K562 (cell line): ENCODE measurements at regions not wholly inside any gene's neighbourhood (a gene's known extent, or its start where the extent isn't known, plus 50 kb on each side); places are given as distances from the start of the nearest gene placed in this dataset.

Source experiments
- ATAC-seq: fragments of 200-7000 bp; cut with Tn5 transposase; 3 replicates; pipeline ENCODE4 v1.9.1; 2020; ENCODE audit warnings: moderate library complexity
- BruUV-seq: library from RNA; stranded (reverse); fragments of 400-500 nt; replicated peaks from 2 replicates; lab custom pipeline; 2021; lab: Mats Ljungman, UMichigan
- CTCF ChIA-PET: fragments of 300-600 bp; formaldehyde crosslinking; extraction: SDS; loops from one replicate; lab custom pipeline; 2021; ENCODE audit warnings: low intra/inter-chr PET ratio; lab: Yijun Ruan, JAX
- POLR2A ChIA-PET: fragments of 300-600, 350-650 bp; sonication (Branson Sonifier 250); formaldehyde crosslinking; extraction: SDS; loops from one replicate; lab custom pipeline; 2021; ENCODE audit warnings: antibody characterized with exemption, inconsistent platforms; lab: Yijun Ruan, JAX
- DNase-seq, 4 experiments: peaks; one replicate each; pipeline versions ENCODE4 v3.0.0 to v3.0.0-alpha.2; 2011 to 2018; ENCODE audit warnings: low spot score in 3 of 4, mixed read lengths in 3 of 4; ENCODE audit errors: extremely low read depth in 1 of 4
- FAIRE-seq: peaks from 2 replicates; lab custom pipeline; 2011; peaks lifted over from hg19 to GRCh38; lab: Jason Lieb, UNC
- H2AFZ ChIP-seq: 2 replicates; pipeline ENCODE4 v1.6.0; 2011; ENCODE audit warnings: low read depth, low read length, control low read depth, inconsistent platforms
- H3K27ac ChIP-seq: fragments of 200-600 bp; 3 replicates; pipeline ENCODE4 v1.8.0; 2011; ENCODE audit warnings: low read depth, mild to moderate bottlenecking, control low read depth, inconsistent platforms, low read length, moderate library complexity, mixed read lengths; ENCODE audit errors: extremely low read depth
- H3K27me3 ChIP-seq, 2 experiments: fragments of 300-600 bp in 1 of 2; 2 replicates in 1 of 2; 3 replicates in 1 of 2; pipeline versions ENCODE4 v1.6.0 to v1.8.0; 2011; ENCODE audit warnings: inconsistent platforms in 2 of 2, low read length in 2 of 2, mild to moderate bottlenecking in 1 of 2, mixed read lengths in 1 of 2, moderate library complexity in 1 of 2; ENCODE audit not compliant: control insufficient read depth in 2 of 2, insufficient read depth in 2 of 2
- H3K36me3 ChIP-seq: fragments of 300-600 bp; 3 replicates; pipeline ENCODE4 v1.8.0; 2011; ENCODE audit warnings: mild to moderate bottlenecking, low read length, inconsistent platforms; ENCODE audit not compliant: control insufficient read depth, insufficient read depth
- H3K4me1 ChIP-seq, 2 experiments: fragments of 200-600 bp in 1 of 2; replicated peaks in 1 of 2; 2 replicates in 1 of 2; 3 replicates in 1 of 2; pipeline versions ENCODE4 v1.5.1 to v1.8.0; 2011; ENCODE audit warnings: inconsistent platforms in 2 of 2, low read length in 2 of 2, mild to moderate bottlenecking in 1 of 2, mixed read lengths in 1 of 2, moderate library complexity in 1 of 2; ENCODE audit not compliant: control insufficient read depth in 2 of 2, insufficient read depth in 2 of 2
- H3K4me2 ChIP-seq: 2 replicates; pipeline ENCODE4 v1.6.1; 2011; ENCODE audit warnings: low read length, control low read depth, inconsistent platforms, mixed read lengths; ENCODE audit not compliant: insufficient read depth
- H3K4me3 ChIP-seq: fragments of 200-600 bp; sonication (generic), shearing (Covaris generic); 2 replicates; pipeline ENCODE4 v1.5.1; 2016; ENCODE audit warnings: control low read depth, inconsistent platforms
- H3K79me2 ChIP-seq: fragments of 200-600 bp; 3 replicates; pipeline ENCODE4 v1.8.0; 2011; ENCODE audit warnings: low read length, inconsistent platforms; ENCODE audit not compliant: control insufficient read depth, insufficient read depth
- H3K9ac ChIP-seq, 2 experiments: 2 replicates each; pipeline versions ENCODE4 v1.6.0 to v1.6.1; 2011; ENCODE audit warnings: low read depth in 2 of 2, low read length in 2 of 2, control low read depth in 1 of 2, inconsistent platforms in 1 of 2, mild to moderate bottlenecking in 1 of 2, mixed read lengths in 1 of 2; ENCODE audit not compliant: insufficient read depth in 1 of 2
- H3K9me1 ChIP-seq: one replicate; pipeline ENCODE4 v1.6.0; 2011; ENCODE audit warnings: inconsistent platforms, mild to moderate bottlenecking, low read length, moderate library complexity; ENCODE audit not compliant: control insufficient read depth, insufficient read depth
- H3K9me3 ChIP-seq: replicated peaks from 2 replicates; pipeline ENCODE4 v1.5.1; 2011; ENCODE audit warnings: low read depth, low read length, inconsistent platforms; ENCODE audit not compliant: control insufficient read depth, insufficient read depth
- H4K20me1 ChIP-seq: replicated peaks from 2 replicates; pipeline ENCODE4 v1.6.1; 2011; ENCODE audit warnings: low read length, inconsistent platforms, mixed read lengths; ENCODE audit not compliant: control insufficient read depth, insufficient read depth
- BRD4 ChIP-seq: fragments of 200-600 bp; sonication (generic); IDR thresholded peaks from 2 replicates; pipeline ENCODE4 v1.6.1; 2017; ENCODE audit warnings: inconsistent platforms
- DIDO1 ChIP-seq: fragments of 450-650 bp; IDR thresholded peaks from 2 replicates; pipeline ENCODE4 v1.6.1; 2016; ENCODE audit warnings: low read depth, missing biosample characterization, missing genetic modification characterization
- GTF2F1 ChIP-seq: IDR thresholded peaks from 2 replicates; pipeline ENCODE4 v1.6.1; 2011; ENCODE audit warnings: low read depth, low read length, improper control_type of control experiment
- IRF1 ChIP-seq: sonication (generic); formaldehyde crosslinking; IDR thresholded peaks from 2 replicates; pipeline ENCODE4 v1.8.0; 2022; ENCODE audit warnings: missing genetic modification reagents, mild to moderate bottlenecking, borderline replicate concordance
- IRF2 ChIP-seq: sonication (generic); formaldehyde crosslinking; IDR thresholded peaks from 2 replicates; pipeline ENCODE4 v1.8.1; 2022; ENCODE audit warnings: mild to moderate bottlenecking, missing genetic modification reagents
- MLX ChIP-seq, 2 experiments: fragments of 450-650 bp in 1 of 2; sonication (generic) in 1 of 2; formaldehyde crosslinking; conservative IDR thresholded peaks; 2 replicates each; pipeline versions ENCODE4 v1.4.0 to v1.8.1; 2020 to 2022; ENCODE audit warnings: mild to moderate bottlenecking in 1 of 2, missing genetic modification reagents in 1 of 2
- NFIC ChIP-seq: fragments of 450-650 bp; IDR thresholded peaks from 2 replicates; pipeline ENCODE4 v1.6.1; 2017; ENCODE audit warnings: mild to moderate bottlenecking, inconsistent platforms
- NFYB ChIP-seq: IDR thresholded peaks from 2 replicates; pipeline ENCODE4 v1.6.1; 2011; ENCODE audit warnings: mild to moderate bottlenecking, moderate library complexity; ENCODE audit not compliant: insufficient read length; ENCODE audit errors: extremely low read depth
- PREB ChIP-seq: sonication (generic); formaldehyde crosslinking; IDR thresholded peaks from 2 replicates; pipeline ENCODE4 v1.8.1; 2023; ENCODE audit warnings: mild to moderate bottlenecking, missing genetic modification reagents
- RBBP5 ChIP-seq: fragments of 200-600 bp; sonication (generic); IDR thresholded peaks from 2 replicates; pipeline ENCODE4 v1.6.1; 2012; ENCODE audit warnings: borderline replicate concordance, mild to moderate bottlenecking, low read length, control low read depth, inconsistent platforms; ENCODE audit not compliant: insufficient read depth, poor library complexity, severe bottlenecking
- TCF7 ChIP-seq: sonication (generic); IDR thresholded peaks from 2 replicates; pipeline ENCODE4 v1.6.1; 2016; ENCODE audit warnings: antibody characterized with exemption, borderline replicate concordance
- YY1 ChIP-seq, 3 experiments: IDR thresholded peaks; 2 replicates each; pipeline ENCODE4 v1.6.1; 2011; ENCODE audit warnings: low read length in 2 of 3, mild to moderate bottlenecking in 2 of 3, moderate library complexity in 2 of 3, borderline replicate concordance in 1 of 3, control low read depth in 1 of 3, low read depth in 1 of 3; ENCODE audit not compliant: insufficient read depth in 3 of 3, insufficient replicate concordance in 2 of 3, control insufficient read depth in 1 of 3, insufficient read length in 1 of 3; ENCODE audit errors: extremely low read depth in 1 of 3
- ZBTB11 ChIP-seq, 3 experiments: fragments of 200-800 bp in 1 of 3; fragments of 250-450 bp in 1 of 3; fragments of 450-650 bp in 1 of 3; sonication (Bioruptor Pico) in 1 of 3; sonication (Bioruptor generic) in 1 of 3; formaldehyde crosslinking in 1 of 3; IDR thresholded peaks; 2 replicates each; pipeline versions ENCODE4 v1.6.1 to v1.8.0; 2016 to 2022; ENCODE audit warnings: mild to moderate bottlenecking in 2 of 3, missing genetic modification characterization in 2 of 3, missing compliant biosample characterization in 1 of 3, moderate library complexity in 1 of 3
- ZFP91 ChIP-seq: sonication (generic); formaldehyde crosslinking; IDR thresholded peaks from 2 replicates; pipeline ENCODE4 v1.8.0; 2022; ENCODE audit warnings: mild to moderate bottlenecking, missing genetic modification reagents
- WGBS: fragments of 100-300 bp; shearing (Covaris generic); methylation state at CpG from one replicate; pipeline ENCODE4 v1.1.6; 2016; ENCODE audit warnings: low coverage, mixed read lengths; ENCODE audit not compliant: insufficient coverage; ENCODE audit errors: missing lambda C conversion rate; 5-methylcytosine and 5-hydroxymethylcytosine counted together
- in situ Hi-C: fragments of 300-500 bp; cut with MboI; formaldehyde crosslinking; loops from 4 replicates; pipeline ENCODE4 v1.15.0; 2018; ENCODE audit warnings: inconsistent platforms, mixed read lengths
- intact Hi-C: fragments of 100-400 bp; cut with micrococcal nuclease; formaldehyde crosslinking; loops from 2 replicates; pipeline ENCODE4 v1.14.2; 2022

GRCh38 chr17:12310811-12311210 lies 290.1 kb downstream of the MAP2K4 start:
- Histone ChIP-seq H3K9me1 (no peaks in the 10 kb centered on the region), H4K20me1 (no peaks in the 10 kb centered on the region), H2AFZ (no peak overlapping the region), H3K9ac (no peak overlapping the region), H3K4me3 (no peak overlapping the region), H3K4me1 (no peaks in the 10 kb centered on the region; a peak in 1 of 5 replicates), H3K36me3 (no peaks in the 10 kb centered on the region), H3K27ac (no peak overlapping the region), H3K9me3 (no peaks in the 10 kb centered on the region), H3K27me3 (no peaks in the 10 kb centered on the region), H3K79me2 (no peaks in the 10 kb centered on the region), H3K4me2 (no peak overlapping the region)
- intact Hi-C loops (no loop called here), in situ Hi-C loops (no loop called here)
- TF ChIP-seq TCF7 (no peak), NFIC (no peak), BRD4 (no peak), IRF2 (CRISPR knock-in tag) (no peak), MLX (CRISPR knock-in tag; conservative IDR thresholded peaks at IDR 0.05) (no peak), YY1 (IDR thresholded peaks at IDR 0.05; ENCODE audit: borderline replicate concordance in 1 of 3, control insufficient read depth in 1 of 3, extremely low read depth in 1 of 3, insufficient read depth in 3 of 3, insufficient read length in 1 of 3, insufficient replicate concordance in 2 of 3, low read depth in 1 of 3, low read length in 2 of 3) (no peak), ZBTB11 (CRISPR knock-in tag; IDR thresholded peaks at IDR 0.05) (no peak), ZFP91 (CRISPR knock-in tag) (no peak), DIDO1 (tag) (no peak), GTF2F1 (no peak), PREB (CRISPR knock-in tag) (no peak), RBBP5 (no peak), IRF1 (no peak), NFYB (no peak)
- FAIRE-seq (no peak), DNase-seq (no peak), ATAC-seq (no peak)
- WGBS, result 0% methylated on average over 1 of the region's 1 CpG
- no TSS peak for BruUV-seq
- CTCF ChIA-PET, result no interaction called here
- POLR2A ChIA-PET, result no interaction called here
